MCF 10A (cell line): ENCODE measurements at regions not wholly inside any gene's neighbourhood (a gene's known extent, or its start where the extent isn't known, plus 50 kb on each side); places are given as distances from the start of the nearest gene placed in this dataset.

Source experiments
- BruUV-seq: library from RNA; stranded (reverse); fragments of 400-500 nt; replicated peaks from 2 replicates; lab custom pipeline; 2021; lab: Mats Ljungman, UMichigan
- CTCF ChIA-PET: fragments of 300-600 bp; sonication (Branson Sonifier 250); formaldehyde crosslinking; extraction: SDS; loops from one replicate; lab custom pipeline; 2021; ENCODE audit warnings: antibody characterized with exemption, inconsistent platforms; lab: Yijun Ruan, JAX
- POLR2A ChIA-PET: fragments of 300-600, 350-650 bp; sonication (Branson Sonifier 250); formaldehyde crosslinking; extraction: SDS; loops from one replicate; lab custom pipeline; 2020; ENCODE audit warnings: antibody characterized with exemption, inconsistent platforms; lab: Yijun Ruan, JAX
- DNase-seq: peaks from one replicate; pipeline ENCODE4 v3.0.0-alpha.2; 2018; ENCODE audit not compliant: unreplicated experiment
- H3K27ac Mint-ChIP-seq: one replicate; pipeline ENCODE4 v1.8.0; 2022; ENCODE audit warnings: mild to moderate bottlenecking, low read depth, mixed read lengths; ENCODE audit not compliant: unreplicated experiment
- H3K27me3 Mint-ChIP-seq: one replicate; pipeline ENCODE4 v1.8.0; 2022; ENCODE audit warnings: mixed read lengths; ENCODE audit not compliant: insufficient read depth, unreplicated experiment
- H3K36me3 Mint-ChIP-seq: one replicate; pipeline ENCODE4 v1.8.0; 2022; ENCODE audit warnings: mild to moderate bottlenecking, moderate library complexity, mixed read lengths; ENCODE audit not compliant: insufficient read depth, unreplicated experiment
- H3K4me1 Mint-ChIP-seq: one replicate; pipeline ENCODE4 v1.8.0; 2022; ENCODE audit warnings: mixed read lengths; ENCODE audit not compliant: insufficient read depth, unreplicated experiment
- H3K4me3 Mint-ChIP-seq: one replicate; pipeline ENCODE4 v1.8.0; 2022; ENCODE audit warnings: mild to moderate bottlenecking, moderate library complexity, mixed read lengths; ENCODE audit not compliant: unreplicated experiment
- H3K9me3 Mint-ChIP-seq: one replicate; pipeline ENCODE4 v1.8.0; 2022; ENCODE audit warnings: mixed read lengths; ENCODE audit not compliant: unreplicated experiment
- CTCF ChIP-seq: fragments of 200-600 bp; IDR thresholded peaks from one replicate; pipeline ENCODE4 v1.8.0; 2022; ENCODE audit warnings: antibody characterized with exemption, mild to moderate bottlenecking; ENCODE audit not compliant: unreplicated experiment
- intact Hi-C: fragments of 100-400 bp; cut with micrococcal nuclease; formaldehyde crosslinking; loops from 2 replicates; pipeline ENCODE4 v1.14.1; 2022

- H3K4me3 Mint-ChIP-seq, result no peak overlapping the region
- POLR2A ChIA-PET, result no interaction called here
- H3K27ac Mint-ChIP-seq, result no peak overlapping the region
- CTCF ChIA-PET, result interaction anchor here (0.5 to 0.6 kb wide), 2 partner anchors 119 to 826 kb away, joined by 3 read pairs; no protein-coding TSS in a partner anchor
- BruUV-seq, result no TSS peak
- intact Hi-C loops, result no loop called here
- TF ChIP-seq CTCF, result no peak
- no peaks in the 10 kb centered on the region for H3K9me3 Mint-ChIP-seq
- no peaks in the 10 kb centered on the region for H3K36me3 Mint-ChIP-seq
- H3K4me1 Mint-ChIP-seq, result peaks cover 1% of the 10 kb centered on the region
- H3K27me3 Mint-ChIP-seq, result no peaks in the 10 kb centered on the region
- no peak for DNase-seq
These were observed 172.9 kb upstream of the MGMT start for GRCh38 chr10:129293991-129294700.

DNA sequence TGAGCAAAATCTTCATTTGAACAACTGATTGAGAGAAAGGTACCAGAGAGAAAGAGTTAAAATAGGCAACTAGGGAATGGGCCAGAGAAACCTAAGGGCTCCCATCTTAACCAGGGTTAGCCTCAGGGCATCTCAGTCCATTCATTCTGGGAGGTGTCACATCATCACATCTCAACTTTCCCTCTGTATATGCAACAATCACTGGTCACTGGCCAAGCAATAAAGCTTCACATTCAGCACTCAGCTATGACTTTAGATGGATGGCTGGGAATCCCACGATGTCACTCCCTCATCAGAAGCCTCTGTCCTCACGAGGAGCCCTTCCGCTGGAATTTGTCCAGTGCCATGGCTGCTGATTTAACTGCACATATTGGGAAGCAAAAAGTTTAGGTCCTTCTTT is 172.1 kb upstream of the MGMT start:
- no TSS peak for BruUV-seq
- CTCF ChIA-PET, result interaction anchor here (0.6 kb wide), 2 partner anchors 16 to 121 kb away, joined by 3 read pairs; no protein-coding TSS in a partner anchor
- Mint-ChIP-seq H3K27ac (no peak overlapping the region), H3K4me1 (no peaks in the 10 kb centered on the region), H3K36me3 (no peaks in the 10 kb centered on the region), H3K4me3 (no peak overlapping the region), H3K27me3 (no peaks in the 10 kb centered on the region), H3K9me3 (no peaks in the 10 kb centered on the region)
- peak; percentile 4 for DNase-seq
- POLR2A ChIA-PET, result no interaction called here
- intact Hi-C loops, result no loop called here
- no peak for TF ChIP-seq CTCF

DNA sequence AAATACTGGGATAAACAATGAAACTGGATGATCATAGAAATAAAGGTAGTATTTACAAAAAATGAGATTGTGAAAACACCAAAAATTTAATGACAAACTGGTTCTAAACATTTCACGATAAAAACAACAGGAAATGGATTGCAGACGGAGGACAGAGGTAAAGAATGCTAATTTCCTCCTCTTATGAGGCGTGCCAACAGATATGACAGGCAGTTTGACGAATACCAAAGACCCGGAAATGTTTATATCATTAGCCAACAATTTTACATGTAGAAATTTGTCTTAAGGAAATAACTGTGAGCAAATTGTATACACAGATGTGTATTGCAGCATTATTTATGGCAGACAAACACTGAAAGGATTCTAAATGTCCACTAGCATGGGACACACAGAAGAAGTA is 162.0 kb upstream of the MGMT start:
- POLR2A ChIA-PET, result interaction anchor here (0.7 kb wide), 1 partner anchor 75 kb away, joined by 3 read pairs; no protein-coding TSS in a partner anchor
- intact Hi-C loops, result no loop called here
- peak; percentile 60 for DNase-seq
- TF ChIP-seq CTCF, result no peak
- CTCF ChIA-PET, result no interaction called here
- BruUV-seq, result no TSS peak
- Mint-ChIP-seq H3K27me3 (no peaks in the 10 kb centered on the region), H3K36me3 (no peaks in the 10 kb centered on the region), H3K4me3 (peak overlapping the region; percentile 43), H3K4me1 (peaks cover 10% of the 10 kb centered on the region), H3K9me3 (peaks cover 9% of the 10 kb centered on the region), H3K27ac (peak overlapping the region; percentile 59)

- ChIA-PET POLR2A (no interaction called here), CTCF (no interaction called here)
- H3K27ac Mint-ChIP-seq, result no peak overlapping the region
- no peaks in the 10 kb centered on the region for H3K27me3 Mint-ChIP-seq
- TF ChIP-seq CTCF, result no peak
- no peak for DNase-seq
- BruUV-seq, result no TSS peak
- intact Hi-C loops, result no loop called here
- no peaks in the 10 kb centered on the region for H3K36me3 Mint-ChIP-seq
- H3K4me3 Mint-ChIP-seq, result no peak overlapping the region
- peaks cover 10% of the 10 kb centered on the region for H3K4me1 Mint-ChIP-seq
- H3K9me3 Mint-ChIP-seq, result no peaks in the 10 kb centered on the region
These were observed 159.9 kb upstream of the MGMT start for GRCh38 chr10:129307141-129307540.
